IMR-90 (cell line): ENCODE measurements at regions not wholly inside any gene's neighbourhood (a gene's known extent, or its start where the extent isn't known, plus 50 kb on each side); places are given as distances from the start of the nearest gene placed in this dataset.
A peak's percentile ranks its signal among the peaks of the same experiment; 100 is the strongest.

Experiments
- ATAC-seq: fragments of 200-7000 bp; cut with Tn5 transposase; 2 replicates; pipeline ENCODE4 v1.9.1; 2020; ENCODE audit warnings: low read depth, mild to moderate bottlenecking, moderate library complexity
- BruUV-seq: library from RNA; stranded (reverse); fragments of 400-500 nt; replicated peaks from 2 replicates; lab custom pipeline; 2021; lab: Mats Ljungman, UMichigan
- CTCF ChIA-PET: fragments of 300-600 bp; formaldehyde crosslinking; extraction: SDS; loops from one replicate; lab custom pipeline; 2021; ENCODE audit warnings: antibody characterized with exemption; lab: Yijun Ruan, JAX
- POLR2A ChIA-PET: fragments of 300-600 bp; sonication (Branson Sonifier 250); formaldehyde crosslinking; loops from one replicate; lab custom pipeline; 2022; ENCODE audit warnings: antibody characterized with exemption; ENCODE audit not compliant: unreplicated experiment; lab: Charles Lee
- DNase-seq: peaks from one replicate; pipeline ENCODE4 v3.0.0; 2013
- H2AFZ ChIP-seq: replicated peaks from 2 replicates; pipeline ENCODE3; 2013; ENCODE audit warnings: low read length, mild to moderate bottlenecking; ENCODE audit not compliant: poor library complexity
- H2AK5ac ChIP-seq: 2 replicates; pipeline ENCODE4 v1.6.1; 2013; ENCODE audit warnings: low read depth, low read length, inconsistent platforms
- H2AK9ac ChIP-seq: replicated peaks from 2 replicates; pipeline ENCODE3; 2013; ENCODE audit warnings: mild to moderate bottlenecking, low read depth, low read length, moderate library complexity; ENCODE audit not compliant: poor library complexity
- H2BK120ac ChIP-seq: 2 replicates; pipeline ENCODE4 v1.6.1; 2013; ENCODE audit warnings: low read depth, low read length, inconsistent platforms
- H2BK15ac ChIP-seq: 3 replicates; pipeline ENCODE4 v1.6.1; 2013; ENCODE audit warnings: low read depth, low read length, inconsistent platforms
- H2BK20ac ChIP-seq: 2 replicates; pipeline ENCODE4 v1.6.1; 2013; ENCODE audit warnings: low read depth, mild to moderate bottlenecking, inconsistent platforms, low read length, moderate library complexity
- H2BK5ac ChIP-seq: 2 replicates; pipeline ENCODE4 v1.6.1; 2013; ENCODE audit warnings: mild to moderate bottlenecking, low read depth, low read length, inconsistent platforms; ENCODE audit not compliant: poor library complexity, severe bottlenecking
- H3K14ac ChIP-seq: replicated peaks from 2 replicates; pipeline ENCODE4 v1.6.1; 2013; ENCODE audit warnings: low read depth, low read length, inconsistent platforms
- H3K18ac ChIP-seq: 2 replicates; pipeline ENCODE4 v1.6.1; 2013; ENCODE audit warnings: low read depth, low read length, control low read depth
- H3K23ac ChIP-seq: 2 replicates; pipeline ENCODE4 v1.6.1; 2013; ENCODE audit warnings: low read depth, low read length, inconsistent platforms
- H3K27ac ChIP-seq: 2 replicates; pipeline ENCODE4 v1.5.1; 2013; ENCODE audit warnings: mild to moderate bottlenecking, control low read depth, low read length; ENCODE audit not compliant: insufficient read depth
- H3K27me3 ChIP-seq: 2 replicates; pipeline ENCODE4 v1.6.1; 2013; ENCODE audit warnings: low read length; ENCODE audit not compliant: control insufficient read depth, insufficient read depth
- H3K36me3 ChIP-seq: 2 replicates; pipeline ENCODE4 v1.6.1; 2013; ENCODE audit warnings: low read length, mixed read lengths; ENCODE audit not compliant: control insufficient read depth, insufficient read depth
- H3K4ac ChIP-seq: 2 replicates; pipeline ENCODE4 v1.6.1; 2013; ENCODE audit warnings: low read depth, low read length, inconsistent platforms
- H3K4me1 ChIP-seq: 2 replicates; pipeline ENCODE4 v1.6.1; 2013; ENCODE audit warnings: low read length, mixed read lengths; ENCODE audit not compliant: control insufficient read depth, insufficient read depth
- H3K4me2 ChIP-seq: 2 replicates; pipeline ENCODE4 v1.6.1; 2013; ENCODE audit warnings: low read depth, mild to moderate bottlenecking, control low read depth, low read length, moderate library complexity
- H3K4me3 ChIP-seq: 2 replicates; pipeline ENCODE4 v1.5.1; 2013; ENCODE audit warnings: low read depth, mild to moderate bottlenecking, control low read depth, low read length, moderate library complexity; ENCODE audit not compliant: insufficient read depth
- H3K56ac ChIP-seq: 2 replicates; pipeline ENCODE4 v1.6.1; 2013; ENCODE audit warnings: low read length, inconsistent platforms; ENCODE audit not compliant: insufficient read depth; ENCODE audit errors: extremely low read depth
- H3K79me1 ChIP-seq, 2 experiments: 2 replicates each; pipeline ENCODE4 v1.6.1; 2013; ENCODE audit warnings: low read length in 2 of 2, inconsistent platforms in 1 of 2, low read depth in 1 of 2
- H3K9ac ChIP-seq: 2 replicates; pipeline ENCODE4 v1.6.1; 2013; ENCODE audit warnings: low read depth, low read length, control low read depth
- H3K9me1 ChIP-seq: 2 replicates; pipeline ENCODE4 v1.6.1; 2013; ENCODE audit warnings: low read length, inconsistent platforms; ENCODE audit not compliant: insufficient read depth
- H3K9me3 ChIP-seq: 2 replicates; pipeline ENCODE4 v1.6.1; 2013; ENCODE audit warnings: low read length; ENCODE audit not compliant: control insufficient read depth, insufficient read depth
- H4K20me1 ChIP-seq: 2 replicates; pipeline ENCODE4 v1.6.1; 2013; ENCODE audit warnings: low read length, inconsistent platforms; ENCODE audit not compliant: insufficient read depth
- H4K5ac ChIP-seq: 2 replicates; pipeline ENCODE4 v1.6.1; 2013; ENCODE audit warnings: mild to moderate bottlenecking, low read depth, low read length, control low read depth
- H4K8ac ChIP-seq, 2 experiments: 2 replicates each; pipeline ENCODE4 v1.6.1; 2013; ENCODE audit warnings: low read depth in 2 of 2, low read length in 2 of 2, control low read depth in 1 of 2, inconsistent platforms in 1 of 2
- H4K91ac ChIP-seq: 2 replicates; pipeline ENCODE4 v1.6.1; 2013; ENCODE audit warnings: low read depth, low read length, inconsistent platforms; ENCODE audit not compliant: insufficient read depth
- MAFK ChIP-seq: IDR thresholded peaks from 2 replicates; pipeline ENCODE4 v1.6.1; 2012; ENCODE audit warnings: low read depth, low read length, improper control_type of control experiment
- POLR2A ChIP-seq: IDR thresholded peaks from 2 replicates; pipeline ENCODE4 v1.6.1; 2012; ENCODE audit warnings: mild to moderate bottlenecking, low read depth, low read length
- RAD21 ChIP-seq: IDR thresholded peaks from 2 replicates; pipeline ENCODE4 v1.6.1; 2012; ENCODE audit warnings: low read length, improper control_type of control experiment
- WGBS, 2 experiments: methylation state at CpG; one replicate each; pipeline versions ENCODE4 v1.1.5 to v1.1.7; 2013; ENCODE audit warnings: missing lambda C conversion rate in 2 of 2; ENCODE audit not compliant: insufficient read length in 1 of 2; ENCODE audit errors: extremely low coverage in 2 of 2; 5-methylcytosine and 5-hydroxymethylcytosine counted together
- dilution Hi-C: fragments of 300-500 bp; cut with HindIII; formaldehyde crosslinking; loops from one replicate; pipeline ENCODE4 v1.14.3; 2018; ENCODE audit warnings: low sequenced_read_pairs; ENCODE audit not compliant: unreplicated experiment
- in situ Hi-C: fragments of 300-500 bp; cut with MboI; formaldehyde crosslinking; loops from 3 replicates; pipeline ENCODE4 v1.14.3; 2019; ENCODE audit warnings: low sequenced_read_pairs, inconsistent platforms, mixed read lengths
- intact Hi-C: fragments of 100-400 bp; cut with micrococcal nuclease; formaldehyde crosslinking; loops from 2 replicates; pipeline ENCODE4 v1.10.0; 2022
- TF ChIP-seq, protein P1 (sequence below): fragments of 150-350 bp; IDR thresholded peaks from 2 replicates; pipeline ENCODE4 v1.6.1; 2017; ENCODE audit warnings: mild to moderate bottlenecking, antibody characterized with exemption, low read length, low read depth

DNA sequence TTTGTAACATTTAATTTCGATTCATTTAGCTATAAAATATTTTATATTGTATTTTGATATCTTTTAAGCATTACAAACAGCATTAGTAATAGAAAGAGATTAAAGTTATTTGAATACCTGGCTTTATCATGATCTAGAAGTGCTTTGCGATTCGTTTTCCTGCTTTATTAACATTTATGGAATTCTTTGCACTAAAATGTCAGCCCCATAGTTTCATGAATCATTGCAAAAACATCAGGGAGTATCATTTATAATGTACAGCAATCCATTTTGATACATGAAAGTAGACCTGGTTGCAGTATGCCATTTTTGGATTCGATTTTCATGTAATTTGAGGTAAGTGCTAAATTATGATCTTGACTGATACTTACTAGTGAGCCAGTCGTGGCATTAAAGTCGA is 108.0 kb upstream of the DPYD start:
- 0 out of 2 replicates have a peak overlapping the region, but pooled peaks have one; percentile 1 for H3K23ac ChIP-seq
- intact Hi-C loops, result no loop called here
- H2AFZ ChIP-seq, result no peak overlapping the region
- no peaks in the 10 kb centered on the region for H3K27me3 ChIP-seq
- H2BK20ac ChIP-seq, result peak overlapping the region; percentile 57; the same call in 1 of the 2 replicates
- H4K5ac ChIP-seq, result no peak overlapping the region
- peak overlapping the region in 1 of 2 experiments; percentile 15; a peak in 1 of 4 replicates for H4K8ac ChIP-seq
- peaks cover 6 to 10% of the 10 kb centered on the region in 2 experiments; a peak in 1 of 4 replicates for H3K79me1 ChIP-seq
- no peak for ATAC-seq
- no peak overlapping the region for H3K18ac ChIP-seq
- H3K4me3 ChIP-seq, result no peak overlapping the region
- no peaks in the 10 kb centered on the region; the same call in 1 of the 2 replicates for H3K4me1 ChIP-seq
- H3K4me2 ChIP-seq, result peak overlapping the region; percentile 47
- H4K20me1 ChIP-seq, result no peaks in the 10 kb centered on the region
- no peak overlapping the region for H3K4ac ChIP-seq
- no peak for DNase-seq
- no peak overlapping the region for H3K9ac ChIP-seq
- dilution Hi-C loops, result no loop called here
- H2AK5ac ChIP-seq, result no peak overlapping the region
- no peak overlapping the region for H4K91ac ChIP-seq
- H3K36me3 ChIP-seq, result no peaks in the 10 kb centered on the region
- peak overlapping the region; percentile 3; the same call in 1 of the 2 replicates for H2BK120ac ChIP-seq
- no peaks in the 10 kb centered on the region for H3K9me3 ChIP-seq
- no peak for TF ChIP-seq RAD21
- TF ChIP-seq POLR2A, result no peak
- TF ChIP-seq MAFK, result no peak
- TF ChIP-seq, protein P1, sequence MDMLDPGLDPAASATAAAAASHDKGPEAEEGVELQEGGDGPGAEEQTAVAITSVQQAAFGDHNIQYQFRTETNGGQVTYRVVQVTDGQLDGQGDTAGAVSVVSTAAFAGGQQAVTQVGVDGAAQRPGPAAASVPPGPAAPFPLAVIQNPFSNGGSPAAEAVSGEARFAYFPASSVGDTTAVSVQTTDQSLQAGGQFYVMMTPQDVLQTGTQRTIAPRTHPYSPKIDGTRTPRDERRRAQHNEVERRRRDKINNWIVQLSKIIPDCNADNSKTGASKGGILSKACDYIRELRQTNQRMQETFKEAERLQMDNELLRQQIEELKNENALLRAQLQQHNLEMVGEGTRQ, result no peak
- ChIA-PET CTCF (no interaction called here), POLR2A (no interaction called here)
- no TSS peak for BruUV-seq
- H2BK15ac ChIP-seq, result no peak overlapping the region; the same call in 2 of the 3 replicates
- H3K27ac ChIP-seq, result no peak overlapping the region
- H2BK5ac ChIP-seq, result peak overlapping the region; percentile 43
- H3K56ac ChIP-seq, result no peak overlapping the region
- in situ Hi-C loops, result no loop called here
- H3K9me1 ChIP-seq, result no peaks in the 10 kb centered on the region
- peak overlapping the region; percentile 33; the same call in 1 of the 2 replicates for H3K14ac ChIP-seq
- no CpG with 5 or more reads among the region's 6 CpGs for WGBS, 2 experiments
- H2AK9ac ChIP-seq, result no peak overlapping the region
